Kidney epithelial cell (primary cell): ENCODE measurements at regions not wholly inside any gene's neighbourhood (a gene's known extent, or its start where the extent isn't known, plus 50 kb on each side); places are given as distances from the start of the nearest gene placed in this dataset.

Experiments
- DNase-seq: peaks from one replicate; pipeline ENCODE4 v3.0.0-alpha.2; 2010; ENCODE audit warnings: low read depth
- H3K27me3 ChIP-seq: 2 replicates; pipeline ENCODE4 v1.6.0; 2011; ENCODE audit warnings: low read length; ENCODE audit not compliant: control insufficient read depth, insufficient read depth
- H3K36me3 ChIP-seq: 2 replicates; pipeline ENCODE4 v1.5.1; 2011; ENCODE audit warnings: low read length; ENCODE audit not compliant: control insufficient read depth, insufficient read depth
- H3K4me3 ChIP-seq: 2 replicates; pipeline ENCODE4 v1.5.1; 2011; ENCODE audit warnings: low read depth, mild to moderate bottlenecking, control low read depth, low read length
- CTCF ChIP-seq: IDR thresholded peaks from 2 replicates; pipeline ENCODE4 v1.5.1; 2011; ENCODE audit warnings: mild to moderate bottlenecking, moderate library complexity, low read length, control low read depth, inconsistent platforms; ENCODE audit not compliant: insufficient read depth, poor library complexity, severe bottlenecking

- no peak overlapping the region for H3K4me3 ChIP-seq
- H3K27me3 ChIP-seq, result no peaks in the 10 kb centered on the region
- no peaks in the 10 kb centered on the region for H3K36me3 ChIP-seq
- no peak for DNase-seq
- no peak for TF ChIP-seq CTCF
Observed at GRCh38 chr9:25571491-25571890, 106.8 kb downstream of the TUSC1 start.

GRCh38 chr9:25570802-25571201 lies 107.4 kb downstream of the TUSC1 start:
- no peak for DNase-seq
- H3K4me3 ChIP-seq, result no peak overlapping the region
- no peaks in the 10 kb centered on the region for H3K27me3 ChIP-seq
- TF ChIP-seq CTCF, result no peak
- no peaks in the 10 kb centered on the region for H3K36me3 ChIP-seq

GRCh38 chr9:25562101-25562500 lies 116.1 kb downstream of the TUSC1 start:
- no peak for TF ChIP-seq CTCF
- Histone ChIP-seq H3K4me3 (no peak overlapping the region), H3K27me3 (no peaks in the 10 kb centered on the region), H3K36me3 (no peaks in the 10 kb centered on the region)
- DNase-seq, result no peak

- H3K4me3 ChIP-seq, result no peak overlapping the region
- H3K27me3 ChIP-seq, result no peaks in the 10 kb centered on the region
- DNase-seq, result no peak
- no peak for TF ChIP-seq CTCF
- no peaks in the 10 kb centered on the region for H3K36me3 ChIP-seq
Observed at GRCh38 chr9:25557645-25558300, 120.5 kb downstream of the TUSC1 start.

GRCh38 chr9:25556540-25556939 lies 121.7 kb downstream of the TUSC1 start:
- no peak for TF ChIP-seq CTCF
- no peaks in the 10 kb centered on the region for H3K36me3 ChIP-seq
- DNase-seq, result no peak
- H3K27me3 ChIP-seq, result no peaks in the 10 kb centered on the region
- no peak overlapping the region for H3K4me3 ChIP-seq

GRCh38 chr9:25548847-25549246 lies 129.4 kb downstream of the TUSC1 start:
- no peak for TF ChIP-seq CTCF
- Histone ChIP-seq H3K4me3 (no peak overlapping the region), H3K36me3 (no peaks in the 10 kb centered on the region), H3K27me3 (no peaks in the 10 kb centered on the region)
- no peak for DNase-seq
